Left lung (tissue), 4 donors: ENCODE measurements at regions not wholly inside any gene's neighbourhood (a gene's known extent, or its start where the extent isn't known, plus 50 kb on each side); places are given as distances from the start of the nearest gene placed in this dataset.

Source experiments
- ATAC-seq: fragments of 200-7000 bp; cut with Tn5 transposase; one replicate; pipeline ENCODE4 v1.9.1; 2020; ENCODE audit warnings: moderate library complexity
- DNase-seq, 4 donors: peaks; one replicate each; pipeline ENCODE4 v3.0.0-alpha.2; 2013 to 2020
- H3K27ac ChIP-seq, 2 donors: fragments of 200-600 bp; sonication (generic) in 1 of 2; one replicate each; pipeline versions ENCODE4 v1.5.0 to v1.8.0; 2020 to 2021
- H3K27me3 ChIP-seq, 2 donors: fragments of 200-600 bp; sonication (generic) in 1 of 2; one replicate each; pipeline versions ENCODE4 v1.5.0 to v1.8.0; 2020 to 2021
- H3K36me3 ChIP-seq, 2 donors: fragments of 200-600 bp; sonication (generic) in 1 of 2; one replicate each; pipeline versions ENCODE4 v1.5.0 to v1.8.0; 2020 to 2021
- H3K4me1 ChIP-seq, 2 donors: fragments of 200-600 bp; one replicate each; pipeline ENCODE4 v1.8.0; 2021
- H3K4me3 ChIP-seq, 2 donors: fragments of 200-600 bp; sonication (generic) in 1 of 2; one replicate each; pipeline versions ENCODE4 v1.5.0 to v1.8.0; 2020 to 2021; ENCODE audit warnings: mild to moderate bottlenecking in 1 of 2
- H3K9me3 ChIP-seq, 2 donors: fragments of 200-600 bp; sonication (generic) in 1 of 2; one replicate each; pipeline versions ENCODE4 v1.5.0 to v1.8.0; 2020 to 2021
- CTCF ChIP-seq, 2 donors: fragments of 200-600 bp; sonication (generic) in 1 of 2; IDR thresholded peaks; one replicate each; pipeline versions ENCODE4 v1.5.0 to v1.8.0; 2021; ENCODE audit warnings: antibody characterized with exemption in 2 of 2
- intact Hi-C, 2 donors: fragments of 100-400 bp; cut with DNase I; formaldehyde crosslinking; loops; one replicate each; pipeline versions ENCODE4 v1.11.2 to v1.14.2; 2022
- donor health status: DM: no; HTN: yes; CAD: no.
- donor health status: DM: no; HTN: no; CAD: no.

GRCh38 chr6:69584536-69584912, 212.3 kb downstream of the LMBRD1 start:
- H3K4me1 ChIP-seq, result no peaks in the 10 kb centered on the region
- H3K36me3 ChIP-seq, result no peaks in the 10 kb centered on the region
- no peak overlapping the region for H3K27ac ChIP-seq
- H3K9me3 ChIP-seq, result no peaks in the 10 kb centered on the region
- TF ChIP-seq CTCF (IDR thresholded peaks at IDR 0.05), result no peak
- intact Hi-C loops, result no loop called here
- H3K27me3 ChIP-seq, result no peaks in the 10 kb centered on the region
- no peak overlapping the region for H3K4me3 ChIP-seq
- DNase-seq, result no peak
- no peak for ATAC-seq

- no peak overlapping the region for H3K4me3 ChIP-seq
- no peak for TF ChIP-seq CTCF (IDR thresholded peaks at IDR 0.05)
- H3K27me3 ChIP-seq, result no peaks in the 10 kb centered on the region
- ATAC-seq (no peak), DNase-seq (no peak)
- H3K4me1 ChIP-seq, result no peaks in the 10 kb centered on the region
- H3K27ac ChIP-seq, result no peak overlapping the region
- H3K36me3 ChIP-seq, result no peaks in the 10 kb centered on the region
- intact Hi-C loops, result no loop called here
- no peaks in the 10 kb centered on the region for H3K9me3 ChIP-seq
Observed at GRCh38 chr6:69581581-69581980, 215.2 kb downstream of the LMBRD1 start.

- Histone ChIP-seq H3K9me3 (no peaks in the 10 kb centered on the region), H3K4me3 (no peak overlapping the region), H3K36me3 (no peaks in the 10 kb centered on the region), H3K27ac (no peak overlapping the region), H3K27me3 (no peaks in the 10 kb centered on the region), H3K4me1 (no peaks in the 10 kb centered on the region)
- intact Hi-C loops, result no loop called here
- ATAC-seq (no peak), DNase-seq (no peak)
- no peak for TF ChIP-seq CTCF (IDR thresholded peaks at IDR 0.05)
Observed at GRCh38 chr6:69580706-69581105, 216.1 kb downstream of the LMBRD1 start.

GRCh38 chr6:69578361-69578890, 218.4 kb downstream of the LMBRD1 start:
- H3K9me3 ChIP-seq, result no peaks in the 10 kb centered on the region
- no peaks in the 10 kb centered on the region for H3K36me3 ChIP-seq
- H3K4me1 ChIP-seq, result no peaks in the 10 kb centered on the region
- DNase-seq (no peak), ATAC-seq (no peak)
- no peaks in the 10 kb centered on the region for H3K27me3 ChIP-seq
- no peak overlapping the region for H3K27ac ChIP-seq
- intact Hi-C loops, result no loop called here
- TF ChIP-seq CTCF (IDR thresholded peaks at IDR 0.05), result no peak
- no peak overlapping the region for H3K4me3 ChIP-seq

- intact Hi-C loops, result no loop called here
- no peak for TF ChIP-seq CTCF (IDR thresholded peaks at IDR 0.05)
- no peaks in the 10 kb centered on the region for H3K27me3 ChIP-seq
- no peak overlapping the region for H3K4me3 ChIP-seq
- no peak for DNase-seq
- ATAC-seq, result no peak
- no peaks in the 10 kb centered on the region for H3K36me3 ChIP-seq
- no peak overlapping the region for H3K27ac ChIP-seq
- no peaks in the 10 kb centered on the region for H3K9me3 ChIP-seq
- H3K4me1 ChIP-seq, result no peaks in the 10 kb centered on the region
Observed at GRCh38 chr6:69571234-69571633, 225.6 kb downstream of the LMBRD1 start.
